ENCODE measurements at regions not wholly inside any gene's neighbourhood (a gene's known extent, or its start where the extent isn't known, plus 50 kb on each side); places are given as distances from the start of the nearest gene placed in this dataset.
"Not testable (repeated sequence)": the region's sequence is repeated elsewhere in the genome, so short reads cannot be mapped to it uniquely, and the experiment has no call there.

GRCh38 chrX:121381915-121382314 is 334.5 kb downstream of the GLUD2 start:
- H3K27ac ChIP-seq; H3K4me2 ChIP-seq; POLR2A ChIA-PET; ATAC-seq; H3K4me3 ChIP-seq; DNase-seq (ENCODE audit: low read depth in 1 of 2, low spot score in 1 of 2); H3K9me3 ChIP-seq; CTCF ChIA-PET; FAIRE-seq; H3K4me1 ChIP-seq: not testable (repeated sequence)
- WGBS (ENCODE audit: missing lambda C conversion rate), result 18% methylated on average over 7 of the region's 7 CpGs

- H3K9me3 ChIP-seq, result no peaks in the 10 kb centered on the region
- H3K4me1 ChIP-seq, result no peaks in the 10 kb centered on the region
- 0% methylated on average over 4 of the region's 4 CpGs for WGBS (ENCODE audit: missing lambda C conversion rate)
- TF ChIP-seq BCL3 (IDR thresholded peaks at IDR 0.05), result no peak
- TF ChIP-seq MAZ (IDR thresholded peaks at IDR 0.05; ENCODE audit: borderline replicate concordance, low read depth, low read length), result no peak
- no peak for TF ChIP-seq TFCP2L1 (CRISPR knock-in tag; IDR thresholded peaks at IDR 0.05)
- H3K27ac ChIP-seq, result no peak overlapping the region
- ChIA-PET POLR2A (no interaction called here), CTCF (no interaction called here)
- no peak overlapping the region for H3K4me3 ChIP-seq
- H3K4me2 ChIP-seq, result no peak overlapping the region
- ATAC-seq (no peak), FAIRE-seq (no peak), DNase-seq (ENCODE audit: low read depth in 1 of 2, low spot score in 1 of 2) (no peak)
These were observed 342.7 kb downstream of the GLUD2 start for GRCh38 chrX:121389976-121390714.

- Histone ChIP-seq H3K27ac (no peak overlapping the region), H3K9me3 (no peaks in the 10 kb centered on the region), H3K4me2 (no peak overlapping the region), H3K4me3 (no peak overlapping the region), H3K4me1 (no peaks in the 10 kb centered on the region)
- WGBS (ENCODE audit: missing lambda C conversion rate), result 23% methylated on average over 4 of the region's 4 CpGs
- TF ChIP-seq MAFK (IDR thresholded peaks at IDR 0.05; ENCODE audit: partially characterized antibody), result no peak
- no peak for TF ChIP-seq NPAS2 (CRISPR knock-in tag; IDR thresholded peaks at IDR 0.05; ENCODE audit: borderline replicate concordance)
- no peak for TF ChIP-seq GATA3 (IDR thresholded peaks at IDR 0.05; ENCODE audit: borderline replicate concordance)
- no peak for TF ChIP-seq FOSL2 (IDR thresholded peaks at IDR 0.05)
- no peak for TF ChIP-seq FOSL2 (CRISPR knock-in tag; IDR thresholded peaks at IDR 0.05)
- TF ChIP-seq NFE2L2 (conservative IDR thresholded peaks at IDR 0.05; ENCODE audit: low read length), result no peak
- no peak for TF ChIP-seq TP53 (CRISPR knock-in tag; IDR thresholded peaks at IDR 0.05)
- no peak for TF ChIP-seq BHLHE40 (IDR thresholded peaks at IDR 0.05; ENCODE audit: low read depth, low read length)
- TF ChIP-seq CBX8 (IDR thresholded peaks at IDR 0.05), result no peak
- TF ChIP-seq JUNB (IDR thresholded peaks at IDR 0.05), result no peak
- no peak for TF ChIP-seq CHD4 (IDR thresholded peaks at IDR 0.05; ENCODE audit: borderline replicate concordance)
- no peak for TF ChIP-seq CEBPB (IDR thresholded peaks at IDR 0.05)
- no peak for TF ChIP-seq CHD2 (IDR thresholded peaks at IDR 0.05; ENCODE audit: low read length, partially characterized antibody)
- TF ChIP-seq E2F6 (IDR thresholded peaks at IDR 0.05; ENCODE audit: borderline replicate concordance, low read depth), result no peak
- no peak for TF ChIP-seq PBX3 (IDR thresholded peaks at IDR 0.05)
- no peak for TF ChIP-seq ZNF302 (CRISPR knock-in tag; IDR thresholded peaks at IDR 0.05)
- FAIRE-seq (no peak), ATAC-seq (no peak), DNase-seq (ENCODE audit: low read depth in 1 of 2, low spot score in 1 of 2) (no peak)
- ChIA-PET CTCF (no interaction called here), POLR2A (no interaction called here)
These were observed 358.4 kb downstream of the GLUD2 start for GRCh38 chrX:121405826-121406225.

- FAIRE-seq, result no peak
- CTCF ChIA-PET, result no interaction called here
- Histone ChIP-seq H3K27ac (no peak overlapping the region), H3K4me1 (no peaks in the 10 kb centered on the region), H3K9me3 (no peaks in the 10 kb centered on the region), H3K4me2 (no peak overlapping the region), H3K4me3 (no peak overlapping the region)
- POLR2A ChIA-PET, result no interaction called here
- ATAC-seq, result no peak
- TF ChIP-seq PHF8 (IDR thresholded peaks at IDR 0.05; ENCODE audit: borderline replicate concordance, low read depth) (no peak), CHD4 (IDR thresholded peaks at IDR 0.05; ENCODE audit: borderline replicate concordance) (no peak), HES2 (IDR thresholded peaks at IDR 0.05) (no peak), MYC (IDR thresholded peaks at IDR 0.05; ENCODE audit: borderline replicate concordance, low read length) (no peak), EHF (CRISPR knock-in tag; IDR thresholded peaks at IDR 0.05) (no peak), HMGXB4 (CRISPR knock-in tag; IDR thresholded peaks at IDR 0.05; ENCODE audit: borderline replicate concordance) (no peak), SREBF2 (IDR thresholded peaks at IDR 0.05) (no peak), KDM5A (IDR thresholded peaks at IDR 0.05) (no peak), CHD2 (IDR thresholded peaks at IDR 0.05; ENCODE audit: low read length, partially characterized antibody) (no peak), CEBPB (IDR thresholded peaks at IDR 0.05) (no peak), RFX5 (IDR thresholded peaks at IDR 0.05) (no peak), EHMT2 (IDR thresholded peaks at IDR 0.05; ENCODE audit: low read depth) (no peak), BHLHE40 (IDR thresholded peaks at IDR 0.05; ENCODE audit: low read depth, low read length) (no peak), EP300 (IDR thresholded peaks at IDR 0.05) (no peak)
- 37% methylated on average over 5 of the region's 5 CpGs for WGBS (ENCODE audit: missing lambda C conversion rate)
- DNase-seq (ENCODE audit: low read depth in 1 of 2, low spot score in 1 of 2), result no peak
These were observed 360.2 kb downstream of the GLUD2 start for GRCh38 chrX:121407627-121408026.
